Loucy (cell line): ENCODE measurements at regions not wholly inside any gene's neighbourhood (a gene's known extent, or its start where the extent isn't known, plus 50 kb on each side); places are given as distances from the start of the nearest gene placed in this dataset.
"Not testable (repeated sequence)": the region's sequence is repeated elsewhere in the genome, so short reads cannot be mapped to it uniquely, and the experiment has no call there.

Source experiments
- H2AFZ ChIP-seq: fragments of 200-600 bp; sonication (generic); 2 replicates; pipeline ENCODE4 v1.6.0; 2016; ENCODE audit warnings: antibody characterized with exemption, mild to moderate bottlenecking, low read length, moderate library complexity
- H3F3A ChIP-seq: fragments of 200-600 bp; 2 replicates; pipeline ENCODE4 v1.6.0; 2016; ENCODE audit warnings: antibody characterized with exemption, low read depth, mild to moderate bottlenecking
- H3K27me3 ChIP-seq: fragments of 200-600 bp; sonication (generic); 2 replicates; pipeline ENCODE4 v1.6.1; 2014; ENCODE audit warnings: low read length, mild to moderate bottlenecking; ENCODE audit not compliant: insufficient read depth, poor library complexity, severe bottlenecking
- H3K36me3 ChIP-seq: fragments of 200-600 bp; sonication (generic); 2 replicates; pipeline ENCODE4 v1.6.1; 2016; ENCODE audit warnings: low read length; ENCODE audit not compliant: insufficient read depth
- H3K4me1 ChIP-seq: fragments of 200-600 bp; sonication (generic); 2 replicates; pipeline ENCODE4 v1.5.1; 2014; ENCODE audit warnings: low read length, mild to moderate bottlenecking; ENCODE audit not compliant: insufficient read depth, poor library complexity, severe bottlenecking
- H3K4me2 ChIP-seq: fragments of 200-600 bp; sonication (generic); 2 replicates; pipeline ENCODE4 v1.6.0; 2014; ENCODE audit warnings: antibody characterized with exemption, low read length, low read depth, mild to moderate bottlenecking; ENCODE audit not compliant: poor library complexity, severe bottlenecking
- H3K4me3 ChIP-seq: fragments of 200-600 bp; sonication (generic); 2 replicates; pipeline ENCODE4 v1.5.1; 2014; ENCODE audit warnings: low read length, mild to moderate bottlenecking, mixed read lengths; ENCODE audit not compliant: poor library complexity, severe bottlenecking
- H3K79me2 ChIP-seq: fragments of 200-600 bp; sonication (generic); 2 replicates; pipeline ENCODE4 v1.6.1; 2014; ENCODE audit warnings: low read length; ENCODE audit not compliant: insufficient read depth
- H3K9ac ChIP-seq: fragments of 200-600 bp; sonication (generic); 2 replicates; pipeline ENCODE4 v1.6.0; 2014; ENCODE audit warnings: mild to moderate bottlenecking, low read depth, low read length, moderate library complexity; ENCODE audit not compliant: poor library complexity, severe bottlenecking
- H3K9me2 ChIP-seq: fragments of 200-600 bp; sonication (generic); replicated peaks from 2 replicates; pipeline ENCODE4 v1.6.1; 2016; ENCODE audit warnings: low read depth, low read length, mixed read lengths
- H3K9me3 ChIP-seq: fragments of 200-600 bp; sonication (generic); 2 replicates; pipeline ENCODE4 v1.6.1; 2014; ENCODE audit warnings: mild to moderate bottlenecking, antibody characterized with exemption, low read length, low read depth; ENCODE audit not compliant: insufficient read depth
- H4K20me1 ChIP-seq: fragments of 200-600 bp; sonication (generic); 2 replicates; pipeline ENCODE4 v1.6.0; 2014; ENCODE audit warnings: antibody characterized with exemption, low read length, mild to moderate bottlenecking; ENCODE audit not compliant: insufficient read depth, poor library complexity, severe bottlenecking

- H3K36me3 ChIP-seq, H3K4me3 ChIP-seq, H3K9ac ChIP-seq, H4K20me1 ChIP-seq, H3F3A ChIP-seq, H3K27me3 ChIP-seq, H3K9me2 ChIP-seq, H3K9me3 ChIP-seq, H3K4me2 ChIP-seq, H2AFZ ChIP-seq, H3K4me1 ChIP-seq, H3K79me2 ChIP-seq: not testable (repeated sequence)
Measured at GRCh38 chr6:26827965-26828364, 168.4 kb upstream of the ZNF322 start.

- not testable (repeated sequence) for H2AFZ ChIP-seq, H3K9me2 ChIP-seq, H4K20me1 ChIP-seq, H3F3A ChIP-seq, H3K79me2 ChIP-seq, H3K9ac ChIP-seq, H3K9me3 ChIP-seq, H3K4me3 ChIP-seq, H3K4me2 ChIP-seq, H3K27me3 ChIP-seq, H3K36me3 ChIP-seq, H3K4me1 ChIP-seq
Measured at GRCh38 chr6:26829480-26829879, 169.9 kb upstream of the ZNF322 start.

- H3K9me3 ChIP-seq, H3K27me3 ChIP-seq, H3F3A ChIP-seq, H3K4me3 ChIP-seq, H3K36me3 ChIP-seq, H3K9me2 ChIP-seq, H3K79me2 ChIP-seq, H3K4me2 ChIP-seq, H4K20me1 ChIP-seq, H2AFZ ChIP-seq, H3K9ac ChIP-seq, H3K4me1 ChIP-seq: not testable (repeated sequence)
Measured at GRCh38 chr6:26830992-26831391, 171.4 kb upstream of the ZNF322 start.

- not testable (repeated sequence) for H3K4me2 ChIP-seq, H3K36me3 ChIP-seq, H3K9me3 ChIP-seq
Measured at GRCh38 chr6:26835707-26836106, 176.2 kb upstream of the ZNF322 start.

GRCh38 chr6:26836657-26837056, 177.1 kb upstream of the ZNF322 start:
- not testable (repeated sequence) for H3K9me3 ChIP-seq, H3K9me2 ChIP-seq, H2AFZ ChIP-seq, H3K36me3 ChIP-seq, H3K4me2 ChIP-seq, H3K9ac ChIP-seq, H3K4me1 ChIP-seq, H3K4me3 ChIP-seq, H4K20me1 ChIP-seq, H3K27me3 ChIP-seq, H3K79me2 ChIP-seq, H3F3A ChIP-seq

More at GRCh38 chr6:26835707-26836106, 176.2 kb upstream of the ZNF322 start:
- not testable (repeated sequence) for H3K9me2 ChIP-seq, H3K9ac ChIP-seq, H3F3A ChIP-seq, H3K79me2 ChIP-seq, H4K20me1 ChIP-seq, H3K4me1 ChIP-seq, H2AFZ ChIP-seq, H3K4me3 ChIP-seq, H3K27me3 ChIP-seq

GRCh38 chr6:26844823-26845222, 185.3 kb upstream of the ZNF322 start:
- not testable (repeated sequence) for H3K27me3 ChIP-seq, H3K4me1 ChIP-seq, H3K9ac ChIP-seq, H3K4me2 ChIP-seq, H2AFZ ChIP-seq, H3K36me3 ChIP-seq, H3K4me3 ChIP-seq, H3F3A ChIP-seq, H3K79me2 ChIP-seq, H4K20me1 ChIP-seq, H3K9me3 ChIP-seq, H3K9me2 ChIP-seq

GRCh38 chr6:26857289-26857688, 197.7 kb upstream of the ZNF322 start:
- H3K4me2 ChIP-seq, H3K79me2 ChIP-seq, H3K27me3 ChIP-seq, H3K9me3 ChIP-seq, H2AFZ ChIP-seq, H3K4me3 ChIP-seq, H3K9me2 ChIP-seq, H3K9ac ChIP-seq, H3K4me1 ChIP-seq, H4K20me1 ChIP-seq, H3K36me3 ChIP-seq, H3F3A ChIP-seq: not testable (repeated sequence)
